HCT116 (cell line): ENCODE measurements at regions not wholly inside any gene's neighbourhood (a gene's known extent, or its start where the extent isn't known, plus 50 kb on each side); places are given as distances from the start of the nearest gene placed in this dataset.

ENCODE experiments used
- ATAC-seq: fragments of 200-7000 bp; cut with Tn5 transposase; 2 replicates; pipeline ENCODE4 v1.9.1; 2020; ENCODE audit warnings: mild to moderate bottlenecking, moderate library complexity
- BruUV-seq: library from RNA; stranded (reverse); fragments of 400-500 nt; replicated peaks from 2 replicates; lab custom pipeline; 2021; lab: Mats Ljungman, UMichigan
- CTCF ChIA-PET: fragments of 300-600 bp; sonication (Branson Sonifier 250); formaldehyde crosslinking; loops from one replicate; lab custom pipeline; 2021; ENCODE audit warnings: antibody characterized with exemption; lab: Charles Lee
- POLR2A ChIA-PET: fragments of 300-600, 350-600 bp; sonication (Branson Sonifier 250); formaldehyde crosslinking; loops from one replicate; lab custom pipeline; 2021; ENCODE audit warnings: antibody characterized with exemption; lab: Charles Lee
- RAD21 ChIA-PET, 2 experiments: fragments of 300-600 bp; sonication (Branson Sonifier 250); formaldehyde crosslinking; loops; one replicate each; lab custom pipeline; 2023; ENCODE audit warnings: low total read pairs in 2 of 2; ENCODE audit not compliant: uncharacterized antibody in 2 of 2, unreplicated experiment in 2 of 2, low non-redundant PET in 1 of 2; lab: Charles Lee
- DNase-seq: peaks from one replicate; pipeline ENCODE4 v3.0.0-alpha.2; 2010; ENCODE audit warnings: low read depth, low spot score
- H2AFZ ChIP-seq: fragments of 200-600 bp; shearing (Covaris generic), sonication (generic); 2 replicates; pipeline ENCODE4 v1.6.1; 2017; ENCODE audit warnings: low read depth, mixed run types, mixed read lengths, antibody characterized with exemption, low read length; ENCODE audit not compliant: poor library complexity, severe bottlenecking
- H3K27ac ChIP-seq: 2 replicates; pipeline ENCODE4 v1.5.1; 2012; ENCODE audit warnings: low read depth, low read length
- H3K27me3 ChIP-seq: fragments of 200-600 bp; sonication (generic); 2 replicates; pipeline ENCODE4 v1.6.1; 2016; ENCODE audit warnings: mixed run types, low read length, mixed read lengths; ENCODE audit not compliant: insufficient read depth
- H3K36me3 ChIP-seq, 2 experiments: fragments of 200-500 bp in 1 of 2; fragments of 200-600 bp in 1 of 2; sonication (Bioruptor generic) in 1 of 2; sonication (generic) in 1 of 2; 2 replicates each; pipeline versions ENCODE4 v1.5.1 to v1.6.1; 2014 to 2016; ENCODE audit warnings: low read length in 2 of 2, inconsistent platforms in 1 of 2, mixed read lengths in 1 of 2, mixed run types in 1 of 2; ENCODE audit not compliant: insufficient read depth in 2 of 2, control insufficient read depth in 1 of 2
- H3K4me1 ChIP-seq, 2 experiments: fragments of 200-600 bp in 1 of 2; sonication (generic) in 1 of 2; 2 replicates each; pipeline versions ENCODE4 v1.5.1 to v1.6.1; 2012 to 2017; ENCODE audit warnings: low read length in 2 of 2, inconsistent platforms in 1 of 2, mild to moderate bottlenecking in 1 of 2, mixed read lengths in 1 of 2, mixed run types in 1 of 2, moderate library complexity in 1 of 2; ENCODE audit not compliant: insufficient read depth in 2 of 2, control insufficient read depth in 1 of 2
- H3K4me2 ChIP-seq: fragments of 200-600 bp; sonication (generic); 2 replicates; pipeline ENCODE4 v1.6.1; 2017; ENCODE audit warnings: mixed run types, low read length, mixed read lengths
- H3K4me3 ChIP-seq, 2 experiments: fragments of 200-600 bp in 1 of 2; sonication (generic) in 1 of 2; replicated peaks in 1 of 2; 2 replicates each; pipeline ENCODE4 v1.5.1; 2011 to 2016; ENCODE audit warnings: low read length in 2 of 2, control low read depth in 1 of 2, low read depth in 1 of 2, mild to moderate bottlenecking in 1 of 2, mixed read lengths in 1 of 2, mixed run types in 1 of 2
- H3K79me2 ChIP-seq: fragments of 200-600 bp; sonication (generic); 2 replicates; pipeline ENCODE4 v1.6.1; 2017; ENCODE audit warnings: mild to moderate bottlenecking, mixed run types, low read length, moderate library complexity, mixed read lengths; ENCODE audit not compliant: insufficient read depth
- H3K9ac ChIP-seq: fragments of 200-600 bp; sonication (generic); 2 replicates; pipeline ENCODE4 v1.6.1; 2016; ENCODE audit warnings: low read length, mixed read lengths
- H3K9me2 ChIP-seq: fragments of 200-600 bp; sonication (generic), shearing (Covaris generic); 2 replicates; pipeline ENCODE4 v1.6.1; 2017; ENCODE audit warnings: mixed run types, mild to moderate bottlenecking, moderate library complexity; ENCODE audit not compliant: insufficient read depth
- H3K9me3 ChIP-seq, 2 experiments: fragments of 200-500 bp in 1 of 2; fragments of 200-600 bp in 1 of 2; sonication (Bioruptor generic) in 1 of 2; sonication (generic) in 1 of 2; 2 replicates each; pipeline ENCODE4 v1.6.1; 2014 to 2017; ENCODE audit warnings: low read length in 2 of 2, mixed read lengths in 2 of 2, inconsistent platforms in 1 of 2, low read depth in 1 of 2, mild to moderate bottlenecking in 1 of 2, mixed run types in 1 of 2, moderate library complexity in 1 of 2; ENCODE audit not compliant: control insufficient read depth in 1 of 2, insufficient read depth in 1 of 2
- H4K20me1 ChIP-seq: fragments of 200-600 bp; sonication (generic), shearing (Covaris generic); 2 replicates; pipeline ENCODE4 v1.6.1; 2017; ENCODE audit warnings: mixed run types, mild to moderate bottlenecking, moderate library complexity; ENCODE audit not compliant: insufficient read depth
- ATF3 ChIP-seq: IDR thresholded peaks from 2 replicates; pipeline ENCODE4 v1.6.1; 2012
- CBX3 ChIP-seq: IDR thresholded peaks from 2 replicates; pipeline ENCODE4 v1.6.1; 2012; ENCODE audit warnings: low read depth
- ELF1 ChIP-seq: IDR thresholded peaks from 2 replicates; pipeline ENCODE4 v1.6.1; 2012; ENCODE audit warnings: low read depth, borderline replicate concordance
- EZH2 ChIP-seq: fragments of 200-600 bp; sonication (generic); IDR thresholded peaks from 2 replicates; pipeline ENCODE4 v1.6.1; 2017; ENCODE audit warnings: antibody characterized with exemption, mixed run types
- EZH2phosphoT487 ChIP-seq: fragments of 200-600 bp; IDR thresholded peaks from 2 replicates; pipeline ENCODE4 v1.6.1; 2018; ENCODE audit warnings: antibody characterized with exemption, borderline replicate concordance
- JUND ChIP-seq: IDR thresholded peaks from 2 replicates; pipeline ENCODE4 v1.6.1; 2012
- MAX ChIP-seq: IDR thresholded peaks from 2 replicates; pipeline ENCODE4 v1.6.1; 2012
- POLR2AphosphoS5 ChIP-seq: IDR thresholded peaks from 2 replicates; pipeline ENCODE4 v1.6.1; 2011; ENCODE audit warnings: mild to moderate bottlenecking, low read depth, low read length, moderate library complexity
- SP1 ChIP-seq: IDR thresholded peaks from 2 replicates; pipeline ENCODE4 v1.6.1; 2012; ENCODE audit warnings: low read depth
- ZFX ChIP-seq: fragments of 450-650 bp; IDR thresholded peaks from 2 replicates; pipeline ENCODE4 v1.6.1; 2017
- ZNF274 ChIP-seq: fragments of 200-500 bp; sonication (Bioruptor generic); IDR thresholded peaks from 2 replicates; pipeline ENCODE4 v1.6.1; 2014; ENCODE audit warnings: mild to moderate bottlenecking, low read depth, low read length, inconsistent platforms
- intact Hi-C: fragments of 100-400 bp; cut with micrococcal nuclease; formaldehyde crosslinking; loops from 2 replicates; pipeline ENCODE4 v1.10.0; 2022

GRCh38 chr2:138215958-138216357, 251.7 kb downstream of the HNMT start:
- ATAC-seq, result no peak
- no TSS peak for BruUV-seq
- Histone ChIP-seq H3K4me2 (no peak overlapping the region), H3K9ac (no peak overlapping the region), H3K4me3 (no peak overlapping the region), H3K9me3 (no peaks in the 10 kb centered on the region), H2AFZ (no peak overlapping the region), H3K4me1 (no peaks in the 10 kb centered on the region), H3K79me2 (no peaks in the 10 kb centered on the region), H3K9me2 (no peaks in the 10 kb centered on the region), H3K36me3 (no peaks in the 10 kb centered on the region), H3K27ac (no peak overlapping the region), H3K27me3 (no peaks in the 10 kb centered on the region), H4K20me1 (no peaks in the 10 kb centered on the region)
- TF ChIP-seq SP1 (no peak), MAX (no peak), POLR2AphosphoS5 (no peak), ATF3 (no peak), EZH2phosphoT487 (no peak), CBX3 (no peak), ZFX (no peak), ZNF274 (no peak), EZH2 (no peak)
- no peak for DNase-seq
- ChIA-PET CTCF (no interaction called here), POLR2A (no interaction called here), RAD21 (no interaction called here)
- intact Hi-C loops, result no loop called here

GRCh38 chr2:138217975-138218374, 253.7 kb downstream of the HNMT start:
- TF ChIP-seq ELF1 (no peak), ZNF274 (no peak), JUND (no peak)
- DNase-seq (no peak), ATAC-seq (no peak)
- H3K9ac ChIP-seq, result no peak overlapping the region
- no peaks in the 10 kb centered on the region for H3K4me1 ChIP-seq
- H3K9me3 ChIP-seq, result no peaks in the 10 kb centered on the region
- POLR2A ChIA-PET, result no interaction called here
- H3K27me3 ChIP-seq, result no peaks in the 10 kb centered on the region
- no peak overlapping the region for H3K4me2 ChIP-seq
- intact Hi-C loops, result no loop called here
- BruUV-seq, result no TSS peak
- no peaks in the 10 kb centered on the region for H4K20me1 ChIP-seq
- no peaks in the 10 kb centered on the region for H3K9me2 ChIP-seq
- no peaks in the 10 kb centered on the region for H3K79me2 ChIP-seq
- no peak overlapping the region for H3K4me3 ChIP-seq
- CTCF ChIA-PET, result no interaction called here
- no peak overlapping the region for H3K27ac ChIP-seq
- no peak overlapping the region for H2AFZ ChIP-seq
- RAD21 ChIA-PET, result no interaction called here
- H3K36me3 ChIP-seq, result no peaks in the 10 kb centered on the region
